Activated CD8-positive, alpha-beta memory T cell treated with anti-CD3 and anti-CD28 coated beads, Interleukin-2, amount 50 U/mL, for 4 hours (primary cell): ENCODE measurements at regions not wholly inside any gene's neighbourhood (a gene's known extent, or its start where the extent isn't known, plus 50 kb on each side); places are given as distances from the start of the nearest gene placed in this dataset.
"Not testable (repeated sequence)": the region's sequence is repeated elsewhere in the genome, so short reads cannot be mapped to it uniquely, and the experiment has no call there.

Source experiments
- DNase-seq: peaks from one replicate; pipeline ENCODE4 v3.0.0-alpha.2; 2020

DNA sequence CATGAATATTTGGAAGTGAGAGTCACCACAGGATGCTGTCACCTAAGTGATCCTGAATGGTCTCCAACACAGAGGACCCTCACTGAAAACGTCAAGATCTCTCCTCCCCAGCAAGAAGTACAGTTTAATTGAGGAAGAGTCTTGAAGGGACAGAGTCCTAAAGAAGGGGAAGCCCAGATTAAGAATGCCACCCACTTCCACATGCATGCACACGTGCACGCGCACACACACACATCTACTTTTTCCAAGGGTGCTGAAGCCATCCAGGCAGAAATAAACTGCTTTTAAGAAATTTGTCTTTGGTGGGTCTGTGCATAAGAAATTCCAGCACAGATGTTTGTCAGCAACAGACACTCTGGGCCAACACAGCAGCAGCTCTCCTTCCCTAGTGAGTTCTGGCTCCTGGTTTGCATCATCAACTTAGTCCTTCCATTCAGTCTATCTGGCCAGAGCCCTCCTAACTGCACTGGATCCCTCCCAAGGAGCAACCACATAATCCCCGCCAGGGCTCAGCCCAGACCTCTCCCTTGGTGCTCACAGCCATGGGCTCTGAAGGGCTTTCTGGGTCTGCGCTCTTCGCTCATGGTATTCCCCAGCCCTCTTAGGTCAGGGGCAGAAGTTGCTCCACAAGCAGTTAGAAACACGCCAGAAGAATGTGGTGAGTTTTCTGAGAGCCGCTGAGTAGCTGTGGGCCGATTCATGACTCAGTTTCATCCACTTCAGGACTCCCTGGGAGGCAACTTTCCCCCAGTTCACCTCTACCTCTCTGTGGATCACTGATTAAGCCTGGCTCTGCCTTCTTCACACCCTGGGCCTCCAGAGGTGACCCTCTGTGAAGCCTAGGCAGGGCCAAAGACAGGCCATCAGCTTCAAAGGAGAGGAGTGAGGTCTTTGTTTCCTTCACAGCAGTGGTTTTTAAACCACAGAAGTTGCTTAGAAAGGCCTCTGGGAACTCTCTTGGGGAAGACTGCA is 132.6 kb upstream of the LIPC start:
- DNase-seq = no peak

DNA sequence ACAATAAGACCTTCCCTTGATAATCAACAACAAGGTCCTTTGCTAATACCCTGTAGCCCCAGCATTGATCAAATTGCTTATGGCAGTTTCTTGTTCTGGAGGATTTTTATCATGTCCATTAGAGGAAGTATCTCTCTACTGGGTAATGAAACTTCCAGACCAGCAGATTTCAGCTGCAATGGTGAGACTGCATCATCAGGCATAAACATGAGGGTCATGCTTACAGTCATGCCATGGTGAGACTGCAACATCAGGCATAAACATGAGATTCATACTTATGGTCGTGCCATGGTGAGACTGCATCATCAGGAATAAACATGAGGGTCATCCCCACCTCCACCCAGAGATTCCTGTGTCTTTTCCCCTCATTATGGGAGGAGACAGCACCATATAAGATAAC is 129.0 kb upstream of the LIPC start:
- DNase-seq = no peak

DNA sequence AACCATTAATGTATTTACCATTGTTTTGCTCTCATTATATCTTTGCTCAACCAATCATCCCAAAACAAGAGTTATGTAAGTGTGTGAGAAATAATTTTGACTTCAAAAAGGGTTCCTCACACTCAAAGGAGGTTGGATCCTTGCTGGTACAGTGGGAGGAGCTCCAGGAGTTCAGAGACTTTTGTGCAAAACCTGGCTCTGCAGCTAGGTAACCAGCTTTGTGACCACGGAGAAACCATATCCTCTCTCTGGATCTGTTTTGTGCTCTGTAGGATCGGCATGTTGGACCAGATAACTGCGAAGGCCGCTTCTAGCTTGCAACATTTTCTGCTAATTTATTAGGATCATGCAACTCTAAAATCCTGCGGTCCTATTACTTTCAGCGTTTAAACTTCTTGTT is 128.6 kb upstream of the LIPC start:
- DNase-seq = no peak

DNA sequence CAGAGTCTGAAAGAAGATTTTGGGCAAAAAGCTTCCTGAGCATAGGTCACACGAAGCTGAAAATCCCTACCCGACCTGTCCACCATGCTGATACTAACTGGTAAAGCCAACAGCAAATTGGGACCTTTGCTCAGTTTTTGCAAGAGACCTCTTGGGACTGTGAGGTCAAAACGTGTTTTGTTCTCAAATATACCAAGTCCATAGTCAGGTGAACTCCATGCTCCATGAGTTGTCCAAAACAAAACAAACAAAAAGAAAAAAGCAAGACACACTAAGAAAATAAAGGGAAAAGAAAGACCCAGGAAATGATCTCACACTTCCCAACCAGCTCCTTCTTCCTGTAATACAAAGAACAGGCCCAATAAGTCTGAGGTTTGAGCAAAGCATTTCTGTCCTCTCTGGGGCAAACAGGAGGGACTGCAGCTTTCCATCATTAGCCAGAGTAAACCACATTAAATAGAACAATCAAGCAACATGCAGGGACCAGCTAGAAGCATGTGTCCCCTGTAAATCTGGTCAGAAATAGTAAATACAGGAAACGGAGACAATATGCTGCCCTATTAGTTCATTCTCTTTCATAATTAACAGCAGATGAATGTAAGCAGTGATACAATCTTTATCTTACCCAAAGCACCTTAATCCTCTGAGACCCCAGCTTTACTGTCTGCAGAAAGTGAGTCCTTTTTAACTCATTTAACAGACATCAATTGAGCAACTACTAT is 125.0 kb upstream of the LIPC start:
- no peak for DNase-seq

DNA sequence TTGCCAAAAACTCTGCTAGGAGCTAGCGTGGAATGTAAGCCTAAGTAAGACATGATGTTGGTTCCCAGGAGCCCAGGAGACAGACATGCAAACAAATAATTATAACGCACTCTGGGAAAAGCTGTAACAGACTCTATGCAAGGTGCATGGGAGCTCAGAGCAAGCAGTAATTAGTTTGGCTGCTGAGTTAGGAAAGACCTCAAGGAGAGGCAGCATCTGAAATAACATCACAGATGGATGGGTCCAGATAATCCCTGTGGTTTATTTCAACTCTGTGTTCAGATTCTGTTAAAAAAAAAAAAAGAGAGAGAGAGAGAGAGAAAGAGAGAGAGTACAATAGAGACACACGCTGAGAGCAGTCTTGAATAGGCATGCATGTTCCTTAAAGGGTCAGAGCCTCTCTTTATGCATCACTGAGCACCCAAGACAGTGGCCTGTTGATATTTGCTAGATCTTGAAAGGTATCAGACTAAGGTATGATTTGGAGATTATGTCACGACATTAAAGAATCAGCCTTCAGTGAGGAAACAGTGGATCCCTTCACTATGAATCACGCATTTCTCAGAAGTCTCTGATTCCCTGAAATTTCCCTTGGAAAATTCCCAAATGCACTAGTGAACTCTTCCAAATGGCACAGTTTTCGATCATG is 124.4 kb upstream of the LIPC start:
- DNase-seq = no peak

DNA sequence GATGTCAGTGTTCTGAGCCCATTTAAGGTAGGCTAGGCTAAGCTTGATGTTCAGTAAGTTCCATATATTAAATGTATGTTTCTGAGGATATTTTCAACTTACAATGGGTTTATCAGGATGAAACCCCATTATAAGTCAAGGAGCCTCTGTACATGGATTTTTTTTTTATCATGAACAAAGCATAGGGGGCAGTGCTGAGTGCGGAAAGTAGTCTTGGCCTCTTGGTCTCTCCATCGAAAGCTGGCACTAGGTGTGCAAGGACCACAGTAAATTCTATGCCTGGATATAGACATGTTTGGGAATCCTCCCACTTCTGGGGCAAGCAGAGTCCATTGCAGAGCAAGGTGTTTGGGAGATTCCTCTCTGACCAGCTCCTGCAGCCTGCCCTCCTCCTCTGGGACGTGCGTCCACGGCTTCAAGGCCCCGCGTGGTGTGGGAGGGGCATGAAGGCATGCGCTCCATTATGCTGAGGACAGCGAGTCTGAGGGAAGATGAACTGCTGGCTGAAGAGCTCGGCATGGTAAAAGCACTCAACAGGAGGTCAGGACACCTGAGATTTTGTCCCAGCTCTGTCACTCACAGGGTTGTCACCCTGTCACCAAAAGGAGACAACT is 122.9 kb upstream of the LIPC start:
- no peak for DNase-seq

DNA sequence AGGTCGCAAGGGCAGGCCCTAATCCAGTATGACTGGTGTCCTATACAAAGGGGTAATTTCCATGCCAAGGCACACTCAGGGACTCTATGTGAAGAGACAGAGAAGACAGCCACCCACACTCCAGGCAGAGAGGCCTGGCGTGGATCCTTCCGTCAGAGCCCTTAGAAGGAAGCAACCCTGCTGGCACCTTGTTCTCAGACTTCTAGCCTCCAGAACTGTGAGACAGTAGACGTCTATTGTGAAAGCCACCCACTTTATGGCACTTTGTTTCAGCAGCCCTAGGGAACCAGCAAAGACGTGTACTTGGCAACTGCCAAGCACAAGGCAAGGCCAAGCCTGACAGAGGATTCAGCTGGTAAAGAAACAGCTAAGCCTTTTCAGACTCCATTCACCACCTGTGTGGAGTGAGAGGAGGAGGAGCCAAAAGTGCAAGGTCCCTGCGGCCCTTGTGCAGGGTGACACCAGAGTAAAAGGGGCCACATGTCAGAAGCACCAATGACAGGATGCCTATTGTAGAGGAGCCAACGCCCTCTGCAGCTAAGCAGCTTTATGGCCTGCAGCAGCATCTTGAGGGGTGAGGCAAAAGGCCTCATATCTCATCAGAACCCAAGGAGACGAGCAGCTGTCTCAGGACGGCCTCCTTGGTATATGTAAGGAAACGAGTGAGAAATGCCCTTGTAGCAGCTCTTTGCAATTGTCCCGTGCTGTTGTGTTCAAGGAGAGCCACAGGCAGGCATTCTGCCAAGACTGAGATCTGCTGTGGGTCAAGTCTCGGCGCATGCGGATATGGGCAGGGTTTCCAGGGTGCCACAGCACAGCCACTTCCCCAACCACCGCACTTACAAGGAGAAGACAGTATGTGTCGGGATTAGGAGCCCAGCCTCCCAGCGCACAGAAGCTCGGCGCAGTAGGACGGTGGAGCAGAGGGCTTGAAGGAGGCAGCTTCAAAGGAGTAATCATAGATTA is 121.5 kb upstream of the LIPC start:
- no peak for DNase-seq

DNA sequence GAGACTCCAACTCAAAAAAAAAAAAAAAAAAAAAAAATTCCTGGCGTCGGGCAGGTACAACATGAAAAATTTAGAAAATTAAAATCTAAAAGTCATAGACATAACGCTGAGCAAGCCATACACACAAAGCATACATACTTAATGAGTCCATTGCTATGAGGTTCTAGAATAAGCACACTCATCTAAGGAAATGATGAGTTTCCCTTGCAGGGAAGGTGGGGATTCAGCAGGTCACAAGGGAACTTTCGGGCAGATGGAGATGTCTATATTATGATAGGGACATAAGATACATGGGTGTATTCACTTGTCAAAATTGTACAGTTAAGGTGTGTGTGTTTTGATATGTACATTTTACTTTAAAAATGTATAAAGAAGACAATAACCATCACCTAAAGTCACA is 120.2 kb upstream of the LIPC start:
- no peak for DNase-seq

DNA sequence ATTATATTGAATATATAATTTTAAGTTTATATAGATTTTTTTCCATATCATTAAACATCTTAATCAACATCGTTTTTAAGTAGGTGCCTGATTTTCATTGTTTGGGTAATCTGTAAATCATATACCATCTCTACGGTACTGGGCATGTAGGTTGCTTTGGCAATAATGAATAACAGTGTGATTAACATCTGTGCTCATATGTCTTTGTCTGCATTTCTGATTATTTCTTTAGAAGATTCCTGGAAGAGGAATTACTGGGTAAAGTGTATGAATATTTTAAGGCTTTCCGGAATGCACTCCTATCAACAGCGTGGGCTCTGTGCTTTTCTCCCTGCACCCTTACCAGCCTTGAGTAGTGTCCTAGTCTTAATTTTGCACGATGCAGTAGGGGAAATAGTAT is 119.8 kb upstream of the LIPC start:
- DNase-seq = no peak

DNA sequence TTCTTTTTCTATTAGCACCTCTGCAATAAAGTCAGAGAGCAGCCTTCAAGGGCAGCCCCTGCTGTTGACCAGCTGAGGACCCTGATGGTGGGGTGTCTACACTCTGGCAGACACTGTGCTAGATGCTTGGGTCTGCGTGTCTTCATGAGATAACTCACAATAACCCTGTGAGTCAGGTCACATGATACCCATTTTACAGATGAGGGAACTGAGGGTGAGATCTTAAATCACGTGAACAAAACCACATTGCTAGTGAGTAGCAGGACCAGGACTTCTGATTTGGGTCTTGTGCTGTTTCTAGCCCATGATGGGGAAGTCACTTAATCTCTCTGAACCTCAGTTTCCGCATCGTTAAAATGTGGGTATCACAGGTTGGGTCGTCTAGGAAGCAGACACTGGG is 118.5 kb upstream of the LIPC start:
- DNase-seq = no peak

DNA sequence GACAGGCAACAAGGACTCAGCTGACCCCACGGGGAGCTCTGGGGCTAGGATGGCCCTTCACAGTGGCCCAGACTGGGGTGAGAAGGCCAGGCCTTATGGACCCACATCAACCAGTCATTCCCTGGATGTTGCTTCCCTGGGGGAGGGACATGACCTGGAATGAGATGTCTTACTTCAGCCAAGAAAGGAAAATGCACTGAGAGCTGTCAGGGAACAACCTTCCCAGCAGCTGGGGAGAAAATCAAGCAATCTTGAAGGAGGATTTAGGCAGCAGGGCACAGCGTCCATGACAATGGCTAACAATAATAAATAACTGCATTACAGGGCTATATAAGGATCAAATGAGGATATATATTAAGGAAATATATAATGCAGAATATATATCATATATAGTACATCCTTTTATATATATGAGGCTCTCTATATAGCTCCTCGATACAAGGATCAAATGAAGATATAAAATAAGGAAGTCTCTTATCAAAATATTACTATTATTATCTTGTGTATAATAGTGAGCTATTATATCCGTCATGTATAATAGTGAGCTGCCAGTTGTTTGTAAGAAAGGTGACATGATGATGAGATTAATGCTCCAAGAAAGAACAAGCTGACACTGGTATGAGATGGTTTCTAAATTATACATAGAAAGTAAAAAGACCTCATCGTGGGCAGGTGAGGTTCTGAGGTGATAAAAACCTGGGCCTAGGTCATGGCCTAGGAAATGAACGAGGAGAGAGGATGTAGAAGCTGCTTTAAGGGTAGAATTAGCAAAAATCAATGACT is 117.8 kb upstream of the LIPC start:
- no peak for DNase-seq

DNA sequence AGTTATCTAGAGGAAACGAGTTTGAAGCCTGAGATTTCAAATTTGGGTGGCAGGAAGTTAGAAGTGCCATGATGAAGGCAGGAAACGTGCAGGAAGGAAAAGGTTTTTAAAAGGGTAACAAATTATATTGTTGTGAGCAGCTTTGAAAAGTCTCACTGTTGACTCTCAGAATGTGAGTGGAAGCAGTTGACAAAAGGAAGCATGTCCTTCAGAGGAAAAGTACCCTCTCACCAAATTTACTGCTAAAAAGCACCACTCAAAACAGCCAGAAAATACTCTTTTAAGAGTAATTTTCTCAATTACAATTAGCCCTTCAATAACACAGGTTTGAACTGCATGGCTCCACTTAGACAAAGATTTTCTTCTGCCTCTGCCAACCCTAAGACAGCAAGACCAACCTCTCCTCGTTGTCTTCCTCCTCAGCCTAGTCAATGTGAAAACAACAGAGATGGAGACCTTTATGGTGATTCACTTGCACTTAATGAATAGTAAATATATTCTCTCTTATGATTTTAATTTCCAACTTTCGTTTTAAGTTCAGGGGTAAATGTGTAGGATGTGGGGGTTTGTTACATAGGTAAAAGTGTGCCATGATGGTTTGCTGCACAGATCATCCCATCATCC is 117.1 kb upstream of the LIPC start:
- no peak for DNase-seq

DNA sequence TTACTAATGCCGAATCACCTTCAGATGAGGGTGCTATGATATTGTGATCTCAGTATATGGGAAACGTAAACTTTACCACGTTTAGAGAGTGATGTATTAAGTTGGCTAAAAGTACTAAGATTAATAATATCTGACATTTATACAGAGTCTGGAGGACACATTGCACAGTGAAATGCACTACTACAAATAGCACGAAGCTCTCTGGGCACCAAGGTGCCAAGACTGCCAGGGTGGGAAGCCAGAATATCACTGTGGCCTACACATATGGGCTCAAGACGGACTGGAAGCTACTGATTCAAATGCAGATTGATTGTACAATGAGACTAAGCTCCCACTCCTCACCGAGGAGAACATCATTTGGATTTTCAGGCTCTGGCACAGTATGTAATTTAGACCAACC is 113.3 kb upstream of the LIPC start:
- no peak for DNase-seq

DNA sequence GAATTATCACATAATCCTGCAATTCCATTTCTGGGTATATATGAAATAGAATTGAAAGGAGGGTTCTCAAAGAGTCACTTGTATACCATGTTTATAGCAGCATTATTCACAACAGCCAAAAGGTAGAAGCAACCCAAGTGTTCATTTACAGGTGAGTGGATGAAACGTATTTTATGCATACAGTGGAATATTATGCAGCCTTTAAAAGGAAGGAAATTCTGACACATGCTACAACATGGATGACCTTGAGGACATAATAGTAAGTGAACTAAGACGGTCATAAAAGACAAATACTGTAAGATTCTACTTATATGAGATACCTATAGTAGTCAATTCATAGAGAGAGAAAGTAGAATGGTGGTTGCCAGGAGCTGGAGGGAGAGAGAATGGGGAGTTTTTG is 110.8 kb upstream of the LIPC start:
- DNase-seq = no peak

DNA sequence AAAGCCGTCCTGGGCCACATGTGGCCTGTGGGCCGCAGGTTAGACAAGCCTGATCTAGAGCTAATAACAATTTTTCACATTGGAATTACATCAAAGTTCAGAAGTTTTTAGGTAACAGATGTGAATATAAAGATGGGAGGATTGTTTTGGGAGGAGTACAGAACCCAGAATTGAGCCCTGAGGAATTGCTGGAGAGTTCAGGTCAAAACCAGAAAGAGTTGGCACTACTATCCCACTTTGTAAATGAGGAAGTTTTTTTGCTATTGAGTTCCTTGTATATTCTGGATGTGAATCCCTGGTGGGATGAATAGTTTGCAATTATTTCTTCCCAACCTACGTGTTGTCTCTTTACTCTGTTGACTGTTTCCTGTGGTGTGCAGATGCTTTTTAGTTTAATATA is 109.5 kb upstream of the LIPC start:
- no peak for DNase-seq

DNA sequence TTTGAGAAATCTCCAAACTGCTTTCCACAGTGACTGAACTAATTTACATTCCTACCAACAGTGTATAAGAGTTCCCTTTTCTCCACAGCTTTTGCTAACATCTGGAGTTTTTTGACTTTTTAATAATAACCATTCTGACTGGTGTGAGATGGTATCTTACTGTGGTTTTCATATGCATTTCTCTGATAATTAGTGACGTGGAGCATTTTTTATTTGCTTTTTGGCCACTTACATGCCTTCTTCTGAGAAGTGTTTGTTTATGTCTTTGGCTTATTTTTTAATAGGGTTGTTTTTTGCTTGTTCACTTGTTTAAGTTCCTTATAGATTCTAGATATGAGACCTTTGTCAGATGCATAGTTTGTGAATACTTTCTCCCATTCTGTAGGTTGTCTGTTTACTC is 108.5 kb upstream of the LIPC start:
- not testable (repeated sequence) for DNase-seq

DNA sequence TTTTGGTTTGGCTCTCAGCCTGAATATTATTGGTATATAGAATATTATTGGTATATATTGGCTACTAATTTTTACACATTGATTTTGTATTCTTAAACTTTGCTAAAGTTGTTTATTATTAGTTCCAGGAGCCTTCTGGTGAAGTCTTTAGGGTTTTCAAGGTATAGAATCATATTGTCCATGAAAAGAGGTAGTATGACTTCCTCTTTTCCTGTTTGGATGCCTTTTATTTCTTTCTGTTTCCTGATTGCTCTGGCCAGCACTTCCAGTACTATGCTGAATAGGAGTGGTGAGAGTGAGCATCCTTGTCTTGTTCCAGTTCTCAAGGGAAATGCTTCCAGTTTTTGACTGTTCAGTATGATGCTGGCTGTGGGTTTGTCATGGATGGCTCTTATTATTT is 107.3 kb upstream of the LIPC start:
- DNase-seq = no peak

DNA sequence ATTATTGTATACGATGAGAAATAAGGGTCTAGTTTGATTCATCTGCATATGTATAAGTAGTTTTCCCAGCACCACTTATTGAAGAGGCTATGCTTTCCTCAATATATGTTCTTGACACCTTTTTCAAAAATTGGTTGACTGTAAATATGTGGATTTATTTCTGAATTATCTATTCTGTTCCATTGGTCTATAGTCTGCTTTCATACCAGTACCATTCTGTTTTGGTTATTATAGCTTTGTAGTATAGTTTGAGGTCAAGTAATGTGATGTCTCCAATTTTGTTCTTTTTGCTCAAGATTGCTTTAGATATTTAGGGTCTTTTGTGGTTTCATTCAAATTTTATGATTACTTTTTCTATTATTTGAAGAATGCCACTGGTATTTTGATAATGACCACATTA is 103.8 kb upstream of the LIPC start:
- DNase-seq = no peak

DNA sequence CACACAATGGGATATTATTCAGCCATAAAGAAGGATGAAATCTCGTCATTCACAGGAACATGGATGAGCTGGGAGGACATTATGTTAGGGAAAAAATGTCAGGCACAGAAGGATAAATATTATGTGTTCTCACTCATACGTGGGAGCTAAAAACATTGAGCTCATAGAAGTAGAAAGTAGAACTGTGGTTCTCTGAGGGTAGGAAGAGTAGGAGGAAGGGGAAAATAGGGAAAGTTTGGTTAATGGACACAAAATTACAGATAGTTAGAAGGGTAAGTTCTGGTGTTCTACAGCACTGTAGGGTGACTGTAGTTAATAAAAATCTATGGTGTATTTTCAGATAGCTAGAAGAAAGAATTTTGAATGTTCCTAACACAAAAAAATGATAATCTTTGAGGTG is 102.6 kb upstream of the LIPC start:
- DNase-seq = no peak

DNA sequence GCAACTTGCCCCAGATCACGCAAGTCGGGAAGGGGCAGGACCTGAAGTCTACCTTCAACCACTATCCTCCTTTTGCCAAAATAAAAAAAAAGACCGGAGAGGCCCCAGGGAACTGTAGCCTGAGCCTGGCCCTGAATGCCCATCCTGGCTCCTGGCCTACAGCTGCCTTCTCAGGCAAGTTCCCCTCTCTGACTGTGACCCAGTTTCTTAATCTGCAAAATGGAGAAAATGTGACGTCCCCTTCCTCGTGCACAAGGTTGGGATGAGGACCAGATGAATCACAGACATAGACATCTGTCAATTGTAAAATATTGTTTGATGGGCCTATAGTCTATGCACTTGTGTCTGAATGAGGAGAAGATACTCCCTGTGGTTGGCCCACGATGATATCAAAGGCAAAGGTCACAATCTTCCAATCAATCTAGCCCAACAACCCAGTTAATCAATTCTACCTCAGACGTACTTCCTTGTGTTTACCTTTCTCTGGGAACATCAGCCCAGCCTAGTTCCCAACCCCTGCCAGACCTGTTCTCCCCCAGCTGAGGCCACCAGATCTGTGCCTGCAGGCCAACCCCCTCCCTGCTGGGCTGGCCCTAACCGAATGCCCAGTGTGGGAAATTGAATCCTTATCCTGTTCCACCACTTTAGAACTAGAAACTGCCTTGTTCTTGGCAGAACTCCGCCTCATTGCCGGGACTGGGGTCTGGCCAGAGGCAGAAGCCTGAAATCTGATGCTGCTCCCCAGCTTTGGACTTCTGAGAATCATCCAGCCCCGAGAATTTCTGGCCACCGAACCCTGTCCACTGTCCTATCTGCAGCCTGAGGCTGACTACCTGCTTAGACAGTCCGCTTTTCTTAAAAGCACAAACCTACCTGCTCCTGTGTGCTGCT is 101.8 kb upstream of the LIPC start:
- DNase-seq = no peak
